ENCODE measurements at regions not wholly inside any gene's neighbourhood (a gene's known extent, or its start where the extent isn't known, plus 50 kb on each side); places are given as distances from the start of the nearest gene placed in this dataset.

DNA sequence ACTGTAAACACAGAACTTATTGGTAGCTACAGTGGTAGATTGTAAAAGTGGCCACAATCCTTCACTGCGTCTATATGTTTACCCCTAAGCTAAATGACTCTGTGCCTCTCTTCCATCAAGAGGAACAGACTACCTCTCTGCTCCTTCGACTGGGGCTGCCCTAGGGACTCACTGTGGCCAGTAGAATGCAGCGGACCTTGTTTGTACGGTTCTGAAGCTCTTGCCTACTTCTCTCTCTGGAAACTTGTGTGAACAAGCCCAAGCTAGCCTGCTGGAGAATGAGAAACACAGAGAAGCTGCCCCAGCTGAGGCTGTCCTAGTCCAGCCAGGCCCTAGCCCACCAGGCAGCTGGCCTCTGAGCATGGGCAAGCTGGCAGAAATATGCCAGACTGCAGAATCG is 140.8 kb upstream of the SLC1A4 start:
- no peak overlapping the region for H3K4me3 Mint-ChIP-seq
- H3K36me3 Mint-ChIP-seq (ENCODE audit: low read depth): no peaks in the 10 kb centered on the region
- H3K9me3 Mint-ChIP-seq: peaks cover 12% of the 10 kb centered on the region
- H3K27ac Mint-ChIP-seq (ENCODE audit: unreplicated experiment): peak overlapping the region; percentile 20
- peaks cover 35% of the 10 kb centered on the region for H3K4me1 Mint-ChIP-seq
- H3K27me3 Mint-ChIP-seq (ENCODE audit: low read depth): no peaks in the 10 kb centered on the region
- no peak for TF ChIP-seq CTCF (conservative IDR thresholded peaks at IDR 0.05)
- no peak for DNase-seq (ENCODE audit: low read depth, low spot score)

DNA sequence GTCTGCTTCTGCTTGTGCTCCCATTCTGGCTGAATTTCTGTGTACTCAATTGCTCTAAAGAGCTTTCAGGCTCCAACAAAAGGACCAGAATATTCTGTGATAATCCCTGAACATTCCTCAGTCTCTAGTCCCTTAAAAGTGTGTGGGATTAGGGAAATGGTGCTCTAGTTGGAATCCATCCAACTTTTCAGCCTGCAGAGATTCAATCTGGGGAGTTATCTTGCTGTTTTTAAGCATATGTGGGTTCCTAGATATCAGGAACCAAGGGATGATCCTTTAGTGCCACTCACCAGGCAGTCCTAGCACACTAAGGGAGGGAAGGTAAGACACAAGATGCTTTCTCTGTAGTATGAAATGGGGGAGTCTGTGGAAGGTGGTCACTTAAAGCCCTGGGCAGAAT is 140.3 kb upstream of the SLC1A4 start:
- no peak for TF ChIP-seq CTCF (conservative IDR thresholded peaks at IDR 0.05)
- Mint-ChIP-seq H3K9me3 (peaks cover 12% of the 10 kb centered on the region), H3K4me3 (no peak overlapping the region), H3K27ac (ENCODE audit: unreplicated experiment) (no peak overlapping the region), H3K4me1 (peaks cover 35% of the 10 kb centered on the region), H3K27me3 (ENCODE audit: low read depth) (no peaks in the 10 kb centered on the region), H3K36me3 (ENCODE audit: low read depth) (no peaks in the 10 kb centered on the region)
- no peak for DNase-seq (ENCODE audit: low read depth, low spot score)

DNA sequence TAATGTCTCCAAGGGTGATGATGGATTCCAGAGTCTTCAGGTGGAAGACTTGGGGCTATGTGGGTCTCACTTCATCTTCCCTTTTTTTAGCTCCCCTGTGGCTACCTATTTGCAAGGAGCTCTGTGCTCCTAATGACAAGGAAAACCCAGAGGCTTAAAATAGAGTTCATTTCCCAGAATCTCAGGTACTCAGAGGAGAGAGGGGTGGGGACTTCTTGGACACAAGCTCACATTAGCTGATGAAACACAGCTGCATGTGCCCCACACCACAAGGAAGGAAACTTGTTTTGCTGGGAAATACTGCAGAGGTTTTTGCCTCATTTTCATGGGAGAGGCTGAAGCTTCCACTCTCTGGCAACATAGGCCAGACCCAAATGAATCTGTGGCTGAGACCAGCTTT is 138.6 kb upstream of the SLC1A4 start:
- Mint-ChIP-seq H3K27ac (ENCODE audit: unreplicated experiment) (no peak overlapping the region), H3K4me1 (peaks cover 28% of the 10 kb centered on the region), H3K36me3 (ENCODE audit: low read depth) (no peaks in the 10 kb centered on the region), H3K27me3 (ENCODE audit: low read depth) (no peaks in the 10 kb centered on the region), H3K4me3 (no peak overlapping the region), H3K9me3 (peaks cover 5% of the 10 kb centered on the region)
- no peak for DNase-seq (ENCODE audit: low read depth, low spot score)
- no peak for TF ChIP-seq CTCF (conservative IDR thresholded peaks at IDR 0.05)

GRCh38 chr2:64852771-64853241 is 136.4 kb upstream of the SLC1A4 start:
- no peak for DNase-seq (ENCODE audit: low read depth, low spot score)
- Mint-ChIP-seq H3K27ac (ENCODE audit: unreplicated experiment) (no peak overlapping the region), H3K9me3 (no peaks in the 10 kb centered on the region), H3K4me1 (peaks cover 20% of the 10 kb centered on the region), H3K27me3 (ENCODE audit: low read depth) (no peaks in the 10 kb centered on the region), H3K36me3 (ENCODE audit: low read depth) (no peaks in the 10 kb centered on the region), H3K4me3 (no peak overlapping the region)
- no peak for TF ChIP-seq CTCF (conservative IDR thresholded peaks at IDR 0.05)

GRCh38 chr2:64853306-64853705 is 135.9 kb upstream of the SLC1A4 start:
- Mint-ChIP-seq H3K4me1 (peaks cover 25% of the 10 kb centered on the region), H3K9me3 (no peaks in the 10 kb centered on the region), H3K27ac (ENCODE audit: unreplicated experiment) (no peak overlapping the region), H3K27me3 (ENCODE audit: low read depth) (no peaks in the 10 kb centered on the region), H3K36me3 (ENCODE audit: low read depth) (no peaks in the 10 kb centered on the region), H3K4me3 (no peak overlapping the region)
- no peak for DNase-seq (ENCODE audit: low read depth, low spot score)
- TF ChIP-seq CTCF (conservative IDR thresholded peaks at IDR 0.05): no peak

DNA sequence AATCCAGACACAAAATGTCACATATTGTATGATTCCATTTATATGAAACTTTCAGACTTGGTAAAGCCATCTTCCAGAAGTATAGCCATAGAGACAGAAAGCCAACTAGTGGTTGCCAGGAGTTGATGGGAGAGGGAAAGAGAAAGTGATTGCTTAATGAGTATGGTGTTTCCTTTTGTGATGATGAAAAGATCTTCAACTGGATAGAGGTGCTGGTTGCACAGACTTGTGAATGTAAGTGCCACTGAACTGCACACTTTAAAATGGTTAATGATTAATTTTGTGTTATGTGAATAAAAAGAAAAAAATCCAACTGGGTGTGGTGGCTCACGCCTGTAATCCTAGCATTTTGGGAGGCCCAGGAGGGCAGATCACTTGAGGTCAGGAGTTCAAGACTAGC is 135.3 kb upstream of the SLC1A4 start:
- no peaks in the 10 kb centered on the region for H3K9me3 Mint-ChIP-seq
- no peaks in the 10 kb centered on the region for H3K27me3 Mint-ChIP-seq (ENCODE audit: low read depth)
- H3K4me1 Mint-ChIP-seq: peaks cover 31% of the 10 kb centered on the region
- no peak for DNase-seq (ENCODE audit: low read depth, low spot score)
- no peak overlapping the region for H3K27ac Mint-ChIP-seq (ENCODE audit: unreplicated experiment)
- no peak for TF ChIP-seq CTCF (conservative IDR thresholded peaks at IDR 0.05)
- no peak overlapping the region for H3K4me3 Mint-ChIP-seq
- no peaks in the 10 kb centered on the region for H3K36me3 Mint-ChIP-seq (ENCODE audit: low read depth)
